Mononuclear cell (primary cell): ENCODE measurements at regions not wholly inside any gene's neighbourhood (a gene's known extent, or its start where the extent isn't known, plus 50 kb on each side); places are given as distances from the start of the nearest gene placed in this dataset.
"Not testable (repeated sequence)": the region's sequence is repeated elsewhere in the genome, so short reads cannot be mapped to it uniquely, and the experiment has no call there.

Experiments used
- H3K27me3 ChIP-seq: 2 replicates; pipeline ENCODE4 v1.6.0; 2011; ENCODE audit warnings: low read length, control low read depth; ENCODE audit not compliant: insufficient read depth
- H3K4me1 ChIP-seq: 2 replicates; pipeline ENCODE4 v1.5.1; 2011; ENCODE audit warnings: mild to moderate bottlenecking, low read length, control low read depth; ENCODE audit not compliant: insufficient read depth
- H3K4me3 ChIP-seq: 2 replicates; pipeline ENCODE4 v1.5.1; 2011; ENCODE audit warnings: mild to moderate bottlenecking, low read length, moderate library complexity
- H3K9me3 ChIP-seq: 2 replicates; pipeline ENCODE4 v1.5.1; 2011; ENCODE audit warnings: low read depth, mild to moderate bottlenecking, control low read depth, low read length

DNA sequence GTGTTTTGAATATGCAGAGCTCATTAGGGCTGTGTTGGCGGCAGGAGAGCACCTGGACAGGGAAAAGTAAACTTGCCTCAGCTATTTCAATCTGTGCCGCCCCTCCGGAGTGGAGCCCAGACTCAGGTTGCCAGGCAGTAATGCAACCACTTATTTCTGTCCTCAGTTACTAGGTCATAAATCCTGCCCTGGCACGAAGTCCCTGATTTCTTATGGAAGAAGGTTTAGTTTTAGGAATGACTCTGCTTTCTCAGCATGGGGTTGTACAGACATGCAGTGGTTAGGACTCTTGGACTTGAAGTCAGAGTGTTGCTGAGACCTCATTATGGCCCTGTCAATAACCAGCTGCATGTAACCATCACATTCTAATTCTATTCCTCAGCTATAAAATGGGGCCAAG, 98.3 kb upstream of the FGGY start:
- Histone ChIP-seq H3K27me3 (no peaks in the 10 kb centered on the region), H3K4me1 (no peaks in the 10 kb centered on the region), H3K4me3 (no peak overlapping the region), H3K9me3 (no peaks in the 10 kb centered on the region)

DNA sequence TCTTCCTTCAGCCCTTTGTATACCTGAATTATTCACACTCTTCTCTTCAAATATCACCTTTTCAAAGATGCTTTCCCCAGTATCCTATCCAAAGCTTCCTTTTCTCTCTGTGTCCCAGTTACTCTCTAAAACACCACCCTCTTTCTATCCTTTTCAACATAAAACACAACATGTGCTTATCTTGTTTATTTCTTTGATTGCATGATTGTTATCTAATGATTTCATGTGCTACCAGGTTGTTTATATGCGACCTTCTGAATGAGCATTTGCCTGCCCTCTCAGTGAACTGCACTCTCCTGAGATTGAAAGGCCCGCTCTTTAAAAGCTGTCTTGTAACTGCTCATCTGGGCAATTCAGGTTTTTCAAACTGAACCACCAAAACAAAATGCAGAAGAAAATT, 97.7 kb upstream of the FGGY start:
- H3K4me3 ChIP-seq = no peak overlapping the region
- peaks cover 5% of the 10 kb centered on the region for H3K4me1 ChIP-seq
- no peaks in the 10 kb centered on the region for H3K27me3 ChIP-seq
- no peaks in the 10 kb centered on the region for H3K9me3 ChIP-seq

DNA sequence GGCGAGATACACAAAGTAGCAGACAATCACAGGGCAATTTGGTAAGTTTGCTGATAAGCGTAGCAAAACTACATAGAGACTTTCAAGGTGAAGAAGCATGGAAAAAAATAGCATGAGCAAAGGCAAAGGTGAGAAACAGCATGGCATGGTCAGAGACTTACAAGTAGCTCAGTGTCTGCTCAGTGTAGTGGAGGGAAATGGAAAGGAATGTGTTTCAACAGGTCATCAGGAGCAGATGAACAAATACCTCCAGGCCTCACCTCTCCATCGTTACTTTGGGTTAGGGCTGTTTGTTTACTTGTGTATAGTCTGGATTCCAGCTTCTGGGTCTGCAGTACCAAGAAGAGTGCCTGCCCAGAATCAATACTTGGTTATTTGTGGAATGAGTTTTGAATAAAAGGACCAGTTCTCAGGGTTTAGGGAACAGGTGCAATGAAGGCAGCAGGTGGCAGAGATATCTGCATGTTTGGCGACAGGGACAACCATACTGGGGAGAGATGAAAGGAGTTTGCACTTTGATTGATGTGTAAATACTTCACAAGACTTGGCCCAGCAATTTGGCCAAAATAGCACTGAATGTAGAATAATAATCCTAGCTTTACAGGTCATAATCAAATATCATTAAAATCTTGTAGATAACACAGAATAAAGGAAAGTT, 97.0 kb upstream of the FGGY start:
- H3K4me3 ChIP-seq = no peak overlapping the region
- H3K27me3 ChIP-seq = no peaks in the 10 kb centered on the region
- no peaks in the 10 kb centered on the region for H3K9me3 ChIP-seq
- peaks cover 6% of the 10 kb centered on the region for H3K4me1 ChIP-seq

DNA sequence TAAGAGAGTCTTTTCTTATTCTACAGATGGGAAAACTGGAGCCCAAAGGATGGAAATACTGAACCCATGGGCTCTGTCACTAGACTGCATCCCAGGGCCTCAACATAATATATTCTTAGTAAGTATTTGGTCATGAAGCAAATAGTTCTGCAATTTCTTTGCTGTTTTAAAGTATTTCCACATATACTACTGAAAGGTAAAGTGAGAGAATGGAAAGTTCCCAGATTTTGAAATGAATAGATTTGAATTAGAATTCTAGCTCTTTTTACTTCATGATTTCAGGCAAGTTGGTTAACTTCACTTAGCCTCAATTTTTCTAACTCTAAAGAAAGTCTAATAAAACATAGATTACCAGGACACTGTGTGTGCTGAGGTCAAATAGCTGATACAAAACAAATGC, 95.6 kb upstream of the FGGY start:
- Histone ChIP-seq H3K4me1 (peaks cover 6% of the 10 kb centered on the region), H3K9me3 (no peaks in the 10 kb centered on the region), H3K27me3 (no peaks in the 10 kb centered on the region), H3K4me3 (no peak overlapping the region)

- H3K4me1 ChIP-seq = peaks cover 6% of the 10 kb centered on the region
- H3K27me3 ChIP-seq = no peaks in the 10 kb centered on the region
- H3K9me3 ChIP-seq = no peaks in the 10 kb centered on the region
- no peak overlapping the region for H3K4me3 ChIP-seq
Measured at GRCh38 chr1:59202455-59202854, 94.4 kb upstream of the FGGY start.

GRCh38 chr1:59204001-59204400, 92.9 kb upstream of the FGGY start:
- no peaks in the 10 kb centered on the region for H3K27me3 ChIP-seq
- H3K4me3 ChIP-seq = no peak overlapping the region
- H3K4me1 ChIP-seq = peaks cover 6% of the 10 kb centered on the region
- no peaks in the 10 kb centered on the region for H3K9me3 ChIP-seq

GRCh38 chr1:59206616-59207015, 90.3 kb upstream of the FGGY start:
- H3K27me3 ChIP-seq, H3K4me1 ChIP-seq, H3K4me3 ChIP-seq, H3K9me3 ChIP-seq: not testable (repeated sequence)

DNA sequence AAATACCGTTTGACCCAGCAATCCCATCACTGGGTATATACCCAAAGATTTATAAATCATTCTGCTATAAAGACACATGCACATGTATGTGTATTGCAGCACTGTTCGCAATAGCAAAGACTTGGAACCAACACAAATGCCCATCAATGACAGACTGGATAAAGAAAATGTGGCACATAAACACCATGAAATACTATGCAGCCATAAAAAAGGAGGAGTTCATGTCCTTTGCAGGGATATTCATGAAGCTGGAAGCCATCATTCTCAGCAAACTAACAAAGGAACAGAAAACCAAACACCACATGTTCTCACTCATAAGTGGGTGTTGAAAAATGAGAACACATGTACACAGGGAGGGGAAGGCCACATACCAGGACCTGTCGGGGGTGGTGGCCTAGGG, 86.5 kb upstream of the FGGY start:
- H3K4me1 ChIP-seq, H3K27me3 ChIP-seq, H3K4me3 ChIP-seq, H3K9me3 ChIP-seq: not testable (repeated sequence)

- Histone ChIP-seq H3K9me3 (no peaks in the 10 kb centered on the region), H3K4me1 (no peaks in the 10 kb centered on the region), H3K27me3 (no peaks in the 10 kb centered on the region), H3K4me3 (no peak overlapping the region)
Measured at GRCh38 chr1:59212706-59213105, 84.2 kb upstream of the FGGY start.

- Histone ChIP-seq H3K9me3 (no peaks in the 10 kb centered on the region), H3K4me1 (no peaks in the 10 kb centered on the region), H3K27me3 (no peaks in the 10 kb centered on the region), H3K4me3 (no peak overlapping the region)
Measured at GRCh38 chr1:59214248-59215208, 82.4 kb upstream of the FGGY start.

GRCh38 chr1:59215766-59216291, 81.1 kb upstream of the FGGY start:
- peaks cover 7% of the 10 kb centered on the region for H3K4me1 ChIP-seq
- no peak overlapping the region for H3K4me3 ChIP-seq
- H3K27me3 ChIP-seq = no peaks in the 10 kb centered on the region
- no peaks in the 10 kb centered on the region for H3K9me3 ChIP-seq

- not testable (repeated sequence) for H3K4me3 ChIP-seq, H3K9me3 ChIP-seq, H3K27me3 ChIP-seq, H3K4me1 ChIP-seq
Measured at GRCh38 chr1:59217439-59217838, 79.5 kb upstream of the FGGY start.

DNA sequence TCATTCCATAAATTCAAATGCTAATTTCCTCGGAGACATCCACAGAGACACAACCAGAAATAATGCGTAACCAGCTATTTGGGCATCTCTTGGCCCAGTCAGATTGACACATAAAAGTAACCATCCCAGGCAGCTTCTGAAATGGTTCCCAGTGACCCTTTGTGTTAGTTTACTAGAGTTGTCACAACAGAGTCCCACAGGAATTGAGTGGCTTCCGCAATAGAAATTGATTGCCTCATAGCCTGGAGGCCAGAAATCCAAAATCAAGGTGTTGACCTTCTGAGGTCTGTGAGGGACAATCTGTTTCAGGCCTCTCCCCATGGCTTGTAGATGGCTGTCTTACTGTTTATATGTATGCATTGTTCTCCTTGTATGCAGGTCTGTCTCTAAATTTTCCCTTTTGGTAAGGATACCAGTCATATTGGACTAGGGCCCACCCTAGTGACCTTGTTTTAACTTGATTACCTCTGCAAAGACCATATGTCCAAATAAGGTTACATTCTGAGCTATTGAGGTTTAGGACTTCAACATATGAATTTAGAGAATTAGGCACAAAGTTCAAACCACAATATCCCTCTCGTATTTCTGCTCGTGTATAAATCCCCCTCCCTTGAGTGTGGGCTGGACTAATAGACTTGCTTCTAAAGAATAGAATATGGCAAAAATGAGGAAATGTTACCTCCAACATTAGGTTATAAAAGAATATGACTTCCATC, 78.2 kb upstream of the FGGY start:
- no peaks in the 10 kb centered on the region for H3K27me3 ChIP-seq
- H3K4me1 ChIP-seq = peaks cover 9% of the 10 kb centered on the region
- H3K9me3 ChIP-seq = no peaks in the 10 kb centered on the region
- H3K4me3 ChIP-seq = no peak overlapping the region

DNA sequence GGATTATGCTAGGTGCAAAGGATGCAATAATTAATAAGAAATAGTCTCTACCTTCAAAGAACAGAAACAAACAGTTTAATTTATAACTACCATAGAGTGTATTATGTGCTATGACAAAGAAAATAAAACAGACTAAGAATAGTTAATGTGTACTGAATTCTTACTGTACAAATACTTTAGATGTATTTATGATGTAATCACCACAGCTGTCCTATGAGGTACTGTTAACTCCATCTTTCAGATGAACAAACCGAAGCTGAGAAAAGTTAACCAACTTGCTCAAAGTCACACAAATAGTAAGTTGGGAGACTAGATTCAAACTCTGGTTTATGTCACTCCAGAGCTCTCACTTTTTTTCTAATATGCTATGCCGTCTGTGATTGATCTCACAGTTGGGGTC, 77.0 kb upstream of the FGGY start:
- no peak overlapping the region for H3K4me3 ChIP-seq
- no peaks in the 10 kb centered on the region for H3K27me3 ChIP-seq
- H3K4me1 ChIP-seq = peaks cover 9% of the 10 kb centered on the region
- no peaks in the 10 kb centered on the region for H3K9me3 ChIP-seq

- Histone ChIP-seq H3K27me3 (no peaks in the 10 kb centered on the region), H3K9me3 (no peaks in the 10 kb centered on the region), H3K4me3 (no peak overlapping the region)
Measured at GRCh38 chr1:59220356-59220755, 76.5 kb upstream of the FGGY start.

More at GRCh38 chr1:59220356-59220755, 76.5 kb upstream of the FGGY start:
- H3K4me1 ChIP-seq = peaks cover 9% of the 10 kb centered on the region
